ENCODE measurements at regions not wholly inside any gene's neighbourhood (a gene's known extent, or its start where the extent isn't known, plus 50 kb on each side); places are given as distances from the start of the nearest gene placed in this dataset.

GRCh38 chr13:99125326-99125915 lies 75.2 kb upstream of the UBAC2 start:
- H3K36me3 ChIP-seq = no peaks in the 10 kb centered on the region
- TF ChIP-seq CTCF (IDR thresholded peaks at IDR 0.05) = no peak
- peaks cover 15% of the 10 kb centered on the region for H3K27me3 ChIP-seq
- no peak overlapping the region for H3K27ac ChIP-seq
- no peak for DNase-seq
- no peaks in the 10 kb centered on the region for H3K4me1 ChIP-seq
- no peak for ATAC-seq
- intact Hi-C loops (cut with DNase I) = no loop called here
- H3K4me3 ChIP-seq = no peak overlapping the region
- no peaks in the 10 kb centered on the region for H3K9me3 ChIP-seq

- Histone ChIP-seq H3K27ac (no peak overlapping the region), H3K9me3 (no peaks in the 10 kb centered on the region), H3K4me3 (no peak overlapping the region), H3K27me3 (peaks cover 15% of the 10 kb centered on the region), H3K4me1 (no peaks in the 10 kb centered on the region), H3K36me3 (no peaks in the 10 kb centered on the region)
- TF ChIP-seq CTCF (IDR thresholded peaks at IDR 0.05) = no peak
- DNase-seq (no peak), ATAC-seq (no peak)
- intact Hi-C loops (cut with DNase I) = no loop called here
Observed at GRCh38 chr13:99126821-99127220, 73.8 kb upstream of the UBAC2 start.

GRCh38 chr13:99129050-99129449 lies 71.6 kb upstream of the UBAC2 start:
- no peak for TF ChIP-seq CTCF (IDR thresholded peaks at IDR 0.05)
- no peak overlapping the region for H3K4me3 ChIP-seq
- no peaks in the 10 kb centered on the region for H3K9me3 ChIP-seq
- no peak overlapping the region for H3K27ac ChIP-seq
- no peaks in the 10 kb centered on the region for H3K36me3 ChIP-seq
- DNase-seq = no peak
- ATAC-seq = no peak
- no peaks in the 10 kb centered on the region for H3K4me1 ChIP-seq
- intact Hi-C loops (cut with DNase I) = no loop called here
- H3K27me3 ChIP-seq = no peaks in the 10 kb centered on the region

GRCh38 chr13:99129951-99130350 lies 70.7 kb upstream of the UBAC2 start:
- Histone ChIP-seq H3K9me3 (no peaks in the 10 kb centered on the region), H3K27me3 (no peaks in the 10 kb centered on the region), H3K4me1 (no peaks in the 10 kb centered on the region), H3K36me3 (no peaks in the 10 kb centered on the region), H3K4me3 (no peak overlapping the region), H3K27ac (no peak overlapping the region)
- intact Hi-C loops (cut with DNase I) = no loop called here
- ATAC-seq (no peak), DNase-seq (no peak)
- no peak for TF ChIP-seq CTCF (IDR thresholded peaks at IDR 0.05)

GRCh38 chr13:99131410-99131809 lies 69.2 kb upstream of the UBAC2 start:
- Histone ChIP-seq H3K9me3 (no peaks in the 10 kb centered on the region), H3K4me3 (no peak overlapping the region), H3K27ac (no peak overlapping the region), H3K36me3 (no peaks in the 10 kb centered on the region), H3K4me1 (no peaks in the 10 kb centered on the region), H3K27me3 (no peaks in the 10 kb centered on the region)
- intact Hi-C loops (cut with DNase I) = no loop called here
- DNase-seq (no peak), ATAC-seq (no peak)
- TF ChIP-seq CTCF (IDR thresholded peaks at IDR 0.05) = no peak

- no peaks in the 10 kb centered on the region for H3K9me3 ChIP-seq
Observed at GRCh38 chr13:99132295-99132835, 68.3 kb upstream of the UBAC2 start.

More at GRCh38 chr13:99132295-99132835, 68.3 kb upstream of the UBAC2 start:
- Histone ChIP-seq H3K4me1 (no peaks in the 10 kb centered on the region), H3K27me3 (no peaks in the 10 kb centered on the region), H3K27ac (no peak overlapping the region), H3K4me3 (no peak overlapping the region), H3K36me3 (no peaks in the 10 kb centered on the region)
- TF ChIP-seq CTCF (IDR thresholded peaks at IDR 0.05) = no peak
- intact Hi-C loops (cut with DNase I) = no loop called here
- DNase-seq (no peak), ATAC-seq (no peak)
